HG02759 (cell line): ENCODE measurements at regions not wholly inside any gene's neighbourhood (a gene's known extent, or its start where the extent isn't known, plus 50 kb on each side); places are given as distances from the start of the nearest gene placed in this dataset.

Experiments
- ATAC-seq: cut with Tn5 transposase; IDR thresholded peaks from one replicate; pipeline ENCODE4 v1.9.1; 2021; ENCODE audit warnings: mild to moderate bottlenecking, moderate library complexity; ENCODE audit not compliant: unreplicated experiment

DNA sequence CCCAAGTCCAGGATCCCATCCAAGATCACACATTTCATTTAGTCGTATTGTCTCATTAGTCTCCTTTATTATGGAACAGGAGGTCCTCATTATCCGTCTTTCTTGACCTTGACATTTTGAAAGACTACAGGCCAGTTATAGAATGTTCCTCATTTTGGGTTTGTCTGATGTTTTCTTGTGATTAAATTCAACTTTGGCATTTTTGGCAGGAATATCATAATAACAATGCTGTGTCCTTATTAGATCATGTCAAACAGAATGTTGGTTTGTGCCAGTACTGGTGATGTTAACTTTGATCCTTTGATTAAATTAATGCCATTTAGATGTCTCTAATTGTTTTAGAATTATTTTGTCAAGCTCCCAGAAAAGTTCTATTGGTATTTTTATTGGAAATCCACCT is 106.5 kb upstream of the FRY start:
- no peak for ATAC-seq

DNA sequence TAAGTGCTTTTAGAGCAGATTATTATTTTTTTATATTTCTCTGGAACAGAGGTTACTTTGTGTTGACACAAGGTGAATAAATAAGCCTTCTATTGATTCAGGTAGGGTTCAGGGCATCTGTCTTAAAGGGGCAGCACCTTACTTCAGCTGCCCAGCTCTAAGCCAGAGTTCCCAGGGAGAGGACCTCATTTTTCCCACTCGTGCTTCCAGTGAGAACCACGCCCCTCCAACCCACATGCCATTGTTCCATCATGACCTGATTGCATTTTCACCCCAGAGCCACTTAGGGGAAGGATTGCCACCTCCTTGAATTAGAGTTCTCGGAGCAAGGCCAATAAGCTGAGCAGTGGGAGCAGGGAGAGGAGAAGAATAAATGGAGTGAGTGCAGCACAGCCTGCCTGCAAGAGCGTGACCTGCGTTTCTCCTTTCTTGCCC is 104.3 kb upstream of the FRY start:
- ATAC-seq, result no peak

- ATAC-seq, result no peak
Measured at GRCh38 chr13:31929031-31929770, 102.4 kb upstream of the FRY start.

- ATAC-seq, result peak; percentile 47
Measured at GRCh38 chr13:31930490-31930889, 101.1 kb upstream of the FRY start.

DNA sequence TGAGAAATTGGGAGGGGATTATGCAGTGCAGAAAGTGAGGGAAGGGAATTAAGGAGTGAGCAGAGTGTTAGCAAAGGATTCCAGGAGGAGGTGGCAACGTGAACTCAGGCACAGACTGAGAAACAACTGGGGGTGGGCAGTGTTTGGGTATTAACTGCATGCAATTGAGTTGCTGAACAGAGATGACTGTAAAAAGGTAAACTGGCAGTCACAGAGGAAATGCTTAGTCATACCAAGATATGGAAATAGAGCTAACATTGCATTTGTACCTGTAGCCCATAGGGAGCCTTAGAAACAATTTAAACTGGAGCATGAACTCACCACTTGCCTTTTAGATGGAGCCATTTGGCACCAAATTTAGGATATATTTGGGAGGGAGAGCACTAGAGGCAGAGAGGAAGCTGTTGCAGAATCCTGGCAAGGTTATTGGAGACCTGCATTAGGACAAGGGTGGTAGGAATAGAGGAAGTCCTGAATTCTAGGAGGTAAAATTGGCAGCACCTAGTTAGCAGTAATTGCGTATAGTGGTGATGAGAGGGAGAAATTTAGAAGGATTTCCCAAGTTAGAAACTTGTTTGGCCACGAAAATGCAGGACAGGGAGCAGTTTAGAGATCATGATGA is 100.6 kb upstream of the FRY start:
- ATAC-seq, result peak; percentile 100

- no peak for ATAC-seq
Measured at GRCh38 chr13:31937436-31937835, 94.1 kb upstream of the FRY start.

DNA sequence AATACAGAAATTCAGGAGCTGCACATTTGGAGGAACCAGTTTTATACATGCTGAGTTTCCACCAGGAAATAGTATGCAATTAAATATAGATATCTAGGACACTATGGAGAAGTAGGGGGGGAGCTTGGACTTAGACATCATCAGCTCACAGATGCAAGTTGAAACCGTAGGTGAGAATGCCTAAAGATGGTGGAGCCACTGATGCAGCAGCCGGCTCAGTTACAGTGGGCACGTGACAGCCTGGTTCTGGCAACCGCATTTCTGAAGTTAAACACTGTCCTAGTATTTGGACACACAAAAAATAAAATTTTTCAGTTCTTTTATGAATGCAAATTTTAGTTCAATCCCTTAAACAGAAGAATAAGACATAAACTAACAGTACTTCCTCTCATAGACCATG is 91.5 kb upstream of the FRY start:
- no peak for ATAC-seq

DNA sequence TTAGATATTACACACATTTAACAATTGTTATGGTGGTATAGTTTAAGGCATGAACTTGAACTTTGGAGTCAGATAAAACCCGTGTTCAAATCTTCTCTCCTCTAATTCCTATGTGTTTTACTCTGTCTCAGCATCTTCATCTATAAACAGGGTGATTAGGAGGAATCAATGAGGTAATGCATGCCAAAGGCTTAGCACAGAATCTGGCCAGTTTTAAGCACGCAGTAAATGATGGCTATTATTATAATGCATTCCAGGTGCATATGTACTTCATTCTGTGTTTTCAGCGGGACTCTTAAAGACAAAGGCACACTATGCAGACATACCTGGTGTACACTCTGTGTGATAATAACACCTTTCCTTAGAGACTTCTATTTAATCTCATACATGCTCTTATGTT is 88.0 kb upstream of the FRY start:
- no peak for ATAC-seq

GRCh38 chr13:31944262-31945160 is 87.1 kb upstream of the FRY start:
- no peak for ATAC-seq

- ATAC-seq, result no peak
Measured at GRCh38 chr13:31945202-31945961, 86.2 kb upstream of the FRY start.

DNA sequence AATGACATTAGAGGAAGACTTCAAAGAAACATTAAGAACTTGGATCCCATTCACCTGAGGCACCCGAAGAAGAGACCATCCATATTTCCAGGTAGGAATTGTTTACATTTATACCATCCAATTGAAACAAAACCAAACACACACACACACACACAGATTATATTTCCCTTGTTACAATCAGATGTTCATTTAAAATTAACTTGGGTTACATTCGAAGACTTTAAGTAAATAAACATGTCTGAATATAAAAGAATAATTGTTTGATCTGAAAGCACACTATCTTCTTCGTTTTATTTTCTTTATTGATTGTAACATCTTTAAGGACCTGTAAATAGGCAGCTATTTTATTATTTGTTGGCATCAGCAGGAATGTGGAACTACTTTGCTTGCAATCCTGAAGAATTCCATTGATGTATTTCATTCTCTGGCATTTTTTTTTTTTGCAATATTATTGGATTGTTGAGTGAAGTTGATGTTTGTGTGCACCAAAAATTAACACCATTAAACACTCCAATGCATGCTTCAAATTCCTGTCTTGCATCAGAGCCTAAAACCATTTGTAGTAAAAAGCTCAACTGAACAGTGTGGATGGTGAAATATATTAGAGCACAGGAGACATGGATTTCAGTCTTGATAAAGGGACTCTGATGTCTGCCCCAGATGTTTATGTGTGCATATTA is 85.3 kb upstream of the FRY start:
- ATAC-seq, result no peak

GRCh38 chr13:31947105-31947504 is 84.5 kb upstream of the FRY start:
- ATAC-seq, result no peak

- no peak for ATAC-seq
Measured at GRCh38 chr13:31947506-31947905, 84.1 kb upstream of the FRY start.

DNA sequence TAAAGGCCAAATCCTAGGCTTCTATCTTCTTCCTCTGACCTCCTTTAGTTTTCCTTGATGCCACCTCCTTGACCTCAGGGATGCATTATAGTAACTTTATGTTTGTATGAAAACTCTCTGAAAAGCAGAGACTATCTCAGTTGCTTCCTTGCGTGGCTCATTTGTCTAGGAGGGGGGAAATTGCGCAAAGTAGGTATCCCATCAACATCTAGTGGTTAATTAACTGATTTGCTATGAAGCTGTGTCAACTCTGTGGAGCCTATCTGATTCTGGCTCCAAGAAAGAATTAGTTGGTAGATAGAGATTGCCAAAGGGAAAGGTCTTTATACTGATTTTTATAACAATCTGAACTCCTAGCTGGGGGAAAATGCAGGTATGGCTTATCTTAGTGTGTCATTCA is 82.1 kb upstream of the FRY start:
- no peak for ATAC-seq

DNA sequence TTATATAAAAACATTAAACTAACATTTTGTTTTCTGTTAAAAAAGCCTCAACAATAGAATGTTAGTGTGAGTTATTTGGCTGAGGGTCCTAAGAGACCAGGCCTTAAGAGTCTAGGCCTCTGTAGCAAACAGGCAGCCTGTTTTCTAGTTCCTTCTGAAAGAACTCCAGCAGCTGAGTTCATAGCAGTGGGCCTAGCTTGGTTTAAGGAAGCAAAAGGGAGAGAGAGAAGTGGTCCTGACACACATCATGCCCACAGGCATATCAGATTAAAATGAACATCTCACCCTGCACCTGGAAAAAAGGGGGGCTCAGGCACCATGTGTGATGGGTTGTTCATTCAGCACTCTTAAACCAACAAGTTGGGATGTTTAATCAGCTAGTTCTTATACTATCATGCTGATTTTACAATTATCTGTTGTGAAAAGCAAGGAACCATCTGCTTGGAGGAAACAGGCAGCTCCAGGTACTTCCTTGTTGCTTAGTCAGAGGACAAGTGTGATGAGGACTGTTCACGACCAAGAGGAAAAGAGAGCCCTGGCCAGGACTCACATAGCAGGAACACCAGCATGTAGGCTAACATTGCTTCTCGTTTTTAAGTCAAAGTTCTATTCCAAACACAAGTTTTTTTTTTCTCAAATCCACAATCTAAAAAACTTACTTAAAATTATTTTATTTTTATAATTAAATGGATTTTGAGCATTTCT is 81.3 kb upstream of the FRY start:
- ATAC-seq, result no peak

DNA sequence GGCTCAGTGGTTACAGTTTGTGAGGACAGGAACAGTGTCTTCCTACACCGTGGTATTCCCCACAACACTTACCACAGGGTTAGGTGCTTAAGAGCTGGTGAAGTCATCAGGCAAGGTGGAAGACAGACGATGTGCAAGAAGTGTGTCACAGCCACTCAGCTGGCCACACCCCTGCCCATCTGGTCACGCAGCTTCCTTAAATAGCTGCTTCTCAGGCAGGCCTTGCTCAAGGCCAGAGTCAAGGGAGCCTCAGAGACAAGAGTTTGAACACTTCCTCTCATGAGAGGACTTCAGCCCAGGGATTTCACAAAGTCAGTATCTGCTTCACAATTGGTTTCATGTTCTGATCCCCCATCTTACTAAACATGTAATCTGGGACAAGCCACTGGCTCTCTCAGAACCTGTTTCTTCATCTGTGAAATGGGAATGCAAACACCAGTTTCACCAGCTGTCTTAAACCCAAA is 80.3 kb upstream of the FRY start:
- ATAC-seq, result peak; percentile 97

DNA sequence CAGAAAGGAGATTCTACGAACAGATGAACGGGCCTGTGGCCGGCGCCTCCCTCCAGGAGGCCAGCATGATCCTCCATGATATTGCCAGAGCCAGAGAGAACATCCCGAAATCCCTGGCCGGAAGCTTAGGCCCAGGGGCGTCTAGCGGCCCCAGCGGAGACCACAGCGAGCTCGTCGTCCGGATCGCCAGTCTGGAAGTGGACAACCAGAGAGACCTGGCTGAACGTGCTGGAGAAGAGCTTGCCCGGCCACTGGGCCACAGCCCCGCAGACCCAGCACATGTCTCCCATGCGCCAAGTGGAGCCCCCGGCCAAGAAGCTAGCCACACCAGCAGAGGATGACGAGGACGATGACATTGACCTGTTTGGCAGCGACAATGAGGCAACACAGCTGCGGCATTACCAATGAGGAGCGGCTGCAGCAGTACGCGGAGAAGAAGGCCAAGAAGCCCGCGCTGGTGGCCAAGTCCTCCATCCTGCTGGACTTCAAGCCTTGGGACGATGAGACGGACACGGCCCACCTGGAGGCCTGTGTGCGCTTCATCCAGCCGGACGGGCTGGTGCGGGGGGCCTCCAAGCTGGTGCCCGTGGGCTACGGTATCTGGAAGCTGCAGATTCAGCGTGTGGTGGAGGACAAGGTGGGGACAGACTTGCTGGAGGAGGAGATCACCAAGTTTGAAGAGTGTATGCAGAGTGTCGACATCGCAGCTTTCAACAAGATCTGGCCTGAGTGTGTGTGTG is 78.8 kb upstream of the FRY start:
- ATAC-seq, result no peak

- no peak for ATAC-seq
Measured at GRCh38 chr13:31955101-31955500, 76.5 kb upstream of the FRY start.

DNA sequence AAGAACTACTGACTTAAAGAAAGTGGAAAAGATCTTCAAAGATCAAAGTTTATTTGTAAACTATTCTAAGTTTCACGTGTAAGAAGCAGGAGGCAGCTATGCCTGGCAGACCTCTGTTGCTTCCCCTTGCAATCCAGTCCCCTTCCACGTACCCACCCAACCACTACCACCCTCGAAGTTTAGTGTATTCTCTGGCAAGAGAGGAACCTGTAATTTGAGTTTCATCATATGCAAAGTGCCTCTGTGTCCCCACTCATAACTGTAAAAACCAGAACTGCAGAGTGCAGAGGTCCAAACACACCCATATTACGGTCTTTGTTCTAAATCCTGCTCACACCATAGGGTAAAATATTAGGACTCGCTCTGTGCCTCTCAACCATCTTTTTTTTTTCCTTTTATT is 75.8 kb upstream of the FRY start:
- no peak for ATAC-seq
